A549 (cell line): ENCODE measurements at regions not wholly inside any gene's neighbourhood (a gene's known extent, or its start where the extent isn't known, plus 50 kb on each side); places are given as distances from the start of the nearest gene placed in this dataset.

ENCODE experiments used
- ATAC-seq, 2 experiments: fragments of 200-7000 bp in 1 of 2; fragments of >200 bp in 1 of 2; cut with Nextera tagmentation in 1 of 2; cut with Tn5 transposase in 1 of 2; 3 replicates each; pipeline versions ENCODE4 v1.8.0 to v1.9.1; 2018 to 2020; ENCODE audit warnings: mild to moderate bottlenecking in 1 of 2, moderate library complexity in 1 of 2
- CTCF ChIA-PET: fragments of 300-600 bp; sonication (Branson Sonifier 250); formaldehyde crosslinking; extraction: SDS; loops from one replicate; lab custom pipeline; 2021; ENCODE audit warnings: antibody characterized with exemption, inconsistent platforms; lab: Yijun Ruan, JAX
- POLR2A ChIA-PET: fragments of 350-600 bp; formaldehyde crosslinking; extraction: SDS; loops from one replicate; lab custom pipeline; 2021; ENCODE audit warnings: antibody characterized with exemption, inconsistent platforms; lab: Yijun Ruan, JAX
- DNase-seq, 2 experiments: peaks; one replicate each; pipeline versions ENCODE4 v3.0.0 to v3.0.0-alpha.2; 2011 to 2016; ENCODE audit warnings: low read depth in 1 of 2, low spot score in 1 of 2
- FAIRE-seq: peaks from 2 replicates; lab custom pipeline; 2011; peaks lifted over from hg19 to GRCh38; lab: Jason Lieb, UNC
- H3K27ac ChIP-seq, 2 experiments: fragments of >200 bp; sonication (Bioruptor Twin); formaldehyde crosslinking; 3 replicates each; pipeline ENCODE4 v1.5.1; 2016 to 2017
- H3K4me1 ChIP-seq: fragments of >200 bp; sonication (Bioruptor Twin); formaldehyde crosslinking; 3 replicates; pipeline ENCODE4 v1.6.1; 2016
- H3K4me2 ChIP-seq: fragments of >200 bp; sonication (Bioruptor Twin); formaldehyde crosslinking; 3 replicates; pipeline ENCODE4 v1.6.1; 2016
- H3K4me3 ChIP-seq: fragments of >200 bp; sonication (Bioruptor Twin); formaldehyde crosslinking; 3 replicates; pipeline ENCODE4 v1.5.1; 2016
- H3K9me3 ChIP-seq: fragments of >200 bp; sonication (Bioruptor Twin); formaldehyde crosslinking; 3 replicates; pipeline ENCODE4 v1.6.1; 2016
- CBX8 ChIP-seq: fragments of 200-600 bp; sonication (generic); IDR thresholded peaks from 2 replicates; pipeline ENCODE4 v1.6.1; 2016
- CHD2 ChIP-seq: fragments of 150-350 bp; IDR thresholded peaks from 2 replicates; pipeline ENCODE4 v1.6.1; 2014; ENCODE audit warnings: low read length; ENCODE audit not compliant: partially characterized antibody
- CHD4 ChIP-seq: fragments of 200-600 bp; sonication (generic); IDR thresholded peaks from 2 replicates; pipeline ENCODE4 v1.6.1; 2016; ENCODE audit warnings: antibody characterized with exemption, mild to moderate bottlenecking, borderline replicate concordance
- CTCF ChIP-seq: fragments of >200 bp; sonication (Bioruptor Twin); formaldehyde crosslinking; IDR thresholded peaks from 3 replicates; pipeline ENCODE4 v1.5.1; 2016
- E2F6 ChIP-seq: IDR thresholded peaks from 2 replicates; pipeline ENCODE4 v1.6.1; 2012; ENCODE audit warnings: low read depth, borderline replicate concordance
- EHF ChIP-seq: fragments of 250-450 bp; sonication (Bioruptor Pico); IDR thresholded peaks from 2 replicates; pipeline ENCODE4 v1.5.0; 2020; ENCODE audit warnings: mild to moderate bottlenecking
- ESRRA ChIP-seq: fragments of 150-350 bp; IDR thresholded peaks from 2 replicates; pipeline ENCODE4 v1.6.1; 2014; ENCODE audit warnings: mild to moderate bottlenecking, low read length, borderline replicate concordance
- FOSB ChIP-seq: fragments of 250-450 bp; sonication (Bioruptor Pico); IDR thresholded peaks from 2 replicates; pipeline ENCODE4 v1.5.0; 2020; ENCODE audit warnings: mild to moderate bottlenecking, moderate library complexity
- FOSL2 ChIP-seq, 2 experiments: fragments of 450-650 bp in 1 of 2; fragments of >200 bp in 1 of 2; sonication (Bioruptor Twin) in 1 of 2; formaldehyde crosslinking; IDR thresholded peaks; 2 replicates each; pipeline versions ENCODE4 v1.5.0 to v1.6.1; 2016 to 2020; ENCODE audit warnings: mild to moderate bottlenecking in 1 of 2, moderate library complexity in 1 of 2
- HDAC2 ChIP-seq: fragments of 200-600 bp; sonication (generic); IDR thresholded peaks from 2 replicates; pipeline ENCODE4 v1.6.1; 2016
- HEYL ChIP-seq: fragments of 250-450 bp; sonication (Bioruptor Pico); IDR thresholded peaks from 2 replicates; pipeline ENCODE4 v1.8.0; 2021; ENCODE audit warnings: mild to moderate bottlenecking, moderate library complexity
- HOXA7 ChIP-seq: fragments of 250-450 bp; sonication (Bioruptor Pico); IDR thresholded peaks from 2 replicates; pipeline ENCODE4 v1.5.0; 2020; ENCODE audit warnings: mild to moderate bottlenecking, moderate library complexity
- HOXB13 ChIP-seq: fragments of 250-450 bp; sonication (Bioruptor Pico); IDR thresholded peaks from 2 replicates; pipeline ENCODE4 v1.5.0; 2020; ENCODE audit warnings: low read depth, mild to moderate bottlenecking, moderate library complexity
- JUN ChIP-seq, 2 experiments: fragments of >200 bp; sonication (Bioruptor Twin); formaldehyde crosslinking; IDR thresholded peaks; 2 replicates in 1 of 2; 3 replicates in 1 of 2; pipeline ENCODE4 v1.6.1; 2016 to 2017
- JUNB ChIP-seq: fragments of >200 bp; sonication (Bioruptor Twin); formaldehyde crosslinking; IDR thresholded peaks from 2 replicates; pipeline ENCODE4 v1.6.1; 2016
- KDM1A ChIP-seq: fragments of 200-600 bp; sonication (generic); IDR thresholded peaks from 2 replicates; pipeline ENCODE4 v1.6.1; 2016; ENCODE audit warnings: low read depth, mild to moderate bottlenecking
- MAFK ChIP-seq: fragments of 450-650 bp; IDR thresholded peaks from 2 replicates; pipeline ENCODE4 v1.6.1; 2014; ENCODE audit not compliant: partially characterized antibody
- MAZ ChIP-seq: fragments of 150-350 bp; IDR thresholded peaks from 2 replicates; pipeline ENCODE4 v1.6.1; 2014; ENCODE audit warnings: antibody characterized with exemption, low read depth, low read length, borderline replicate concordance
- MYC ChIP-seq: IDR thresholded peaks from 2 replicates; pipeline ENCODE4 v1.6.1; 2012; ENCODE audit warnings: mild to moderate bottlenecking, inconsistent platforms, low read length, improper control_type of control experiment, borderline replicate concordance
- NFE2L2 ChIP-seq: fragments of 150-350 bp; conservative IDR thresholded peaks from 2 replicates; pipeline ENCODE4 v1.6.1; 2014; ENCODE audit warnings: low read length
- NPAS2 ChIP-seq: fragments of 250-450 bp; sonication (Bioruptor Pico); IDR thresholded peaks from 2 replicates; pipeline ENCODE4 v1.8.0; 2022; ENCODE audit warnings: mild to moderate bottlenecking, moderate library complexity, borderline replicate concordance
- NR3C1 ChIP-seq: fragments of >200 bp; sonication (Bioruptor Twin); formaldehyde crosslinking; IDR thresholded peaks from 3 replicates; pipeline ENCODE4 v1.6.1; 2017
- PHF8 ChIP-seq: fragments of 200-600 bp; sonication (generic); IDR thresholded peaks from 2 replicates; pipeline ENCODE4 v1.6.1; 2016; ENCODE audit warnings: low read depth, mild to moderate bottlenecking, antibody characterized with exemption, moderate library complexity, borderline replicate concordance
- RARB ChIP-seq: fragments of 250-450 bp; sonication (Bioruptor Pico); IDR thresholded peaks from 2 replicates; pipeline ENCODE4 v1.8.0; 2021; ENCODE audit warnings: mild to moderate bottlenecking, moderate library complexity
- RCOR1 ChIP-seq: fragments of 150-350 bp; IDR thresholded peaks from 2 replicates; pipeline ENCODE4 v1.6.1; 2014; ENCODE audit warnings: antibody characterized with exemption, low read length, low read depth
- RFX5 ChIP-seq: fragments of 450-650 bp; IDR thresholded peaks from 2 replicates; pipeline ENCODE4 v1.7.1; 2014; ENCODE audit warnings: antibody characterized with exemption, mild to moderate bottlenecking, moderate library complexity
- RNF2 ChIP-seq: fragments of 200-600 bp; sonication (generic); IDR thresholded peaks from 2 replicates; pipeline ENCODE4 v1.6.1; 2016; ENCODE audit warnings: low read depth, mild to moderate bottlenecking, antibody characterized with exemption, moderate library complexity, borderline replicate concordance
- SMC3 ChIP-seq: fragments of >200 bp; sonication (Bioruptor Twin); formaldehyde crosslinking; IDR thresholded peaks from 3 replicates; pipeline ENCODE4 v1.6.1; 2018; ENCODE audit warnings: inconsistent platforms
- TFCP2L1 ChIP-seq: fragments of 250-450 bp; sonication (Bioruptor Pico); IDR thresholded peaks from 2 replicates; pipeline ENCODE4 v1.5.0; 2021; ENCODE audit warnings: mild to moderate bottlenecking
- WGBS: methylation state at CpG from one replicate; pipeline ENCODE4 v1.1.6; 2017; ENCODE audit errors: missing lambda C conversion rate; 5-methylcytosine and 5-hydroxymethylcytosine counted together
- TF ChIP-seq, protein P1 (sequence below): fragments of 450-650 bp; IDR thresholded peaks from 2 replicates; pipeline ENCODE4 v1.6.1; 2014; ENCODE audit warnings: antibody characterized with exemption
- TF ChIP-seq, protein P2 (sequence below): IDR thresholded peaks from 2 replicates; pipeline ENCODE4 v1.6.1; 2012
- TF ChIP-seq, protein P3 (sequence below): fragments of >200 bp; sonication (Bioruptor Twin); formaldehyde crosslinking; IDR thresholded peaks from 3 replicates; pipeline ENCODE4 v1.6.1; 2016
- TF ChIP-seq, protein P4 (sequence below): IDR thresholded peaks from 2 replicates; pipeline ENCODE4 v1.6.1; 2012

DNA sequence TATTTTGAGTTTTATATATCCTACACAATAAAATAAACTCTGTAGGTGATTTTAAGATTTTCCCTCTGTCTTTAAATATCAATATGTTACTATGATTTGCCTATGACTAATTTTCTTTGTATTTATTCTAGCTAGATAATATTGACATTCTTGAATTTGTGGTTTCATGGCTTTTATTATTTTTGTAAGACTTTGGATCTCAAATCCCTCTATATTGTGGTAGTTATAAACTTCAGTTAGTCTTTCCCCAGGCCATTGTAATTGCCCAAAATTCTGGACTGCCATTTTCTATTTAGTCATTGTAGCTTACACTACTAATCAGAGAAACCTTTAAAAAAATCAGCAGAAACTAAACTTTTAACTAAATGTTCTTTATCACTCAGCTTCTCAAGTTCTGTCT, 1559.3 kb upstream of the GBE1 start (continued):
- TF ChIP-seq MAZ = no peak
- no peak for TF ChIP-seq HDAC2
- no peak for TF ChIP-seq E2F6
- no peak for TF ChIP-seq CHD4

DNA sequence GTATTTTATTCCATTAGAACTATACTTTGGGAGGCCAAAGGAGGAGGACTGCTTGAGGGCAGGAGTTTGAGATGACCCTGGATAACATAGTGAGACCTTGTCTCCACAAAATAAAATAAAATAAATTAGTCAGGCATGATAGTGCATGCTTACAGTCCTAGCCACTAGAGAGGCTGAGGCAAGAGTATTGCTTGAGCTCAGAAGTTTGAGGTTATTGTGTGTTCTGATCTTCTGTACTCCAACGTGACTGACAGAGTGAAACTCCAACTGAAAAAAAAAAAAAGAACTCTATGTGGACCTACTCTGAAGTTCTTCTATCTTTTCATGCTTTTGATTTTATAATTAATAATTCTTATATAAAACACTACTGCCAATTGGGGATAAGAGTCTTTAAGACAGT, 1560.0 kb upstream of the GBE1 start:
- DNase-seq = no peak
- Histone ChIP-seq H3K4me1 (no peaks in the 10 kb centered on the region), H3K27ac (no peak overlapping the region), H3K4me3 (no peak overlapping the region), H3K9me3 (peaks cover 8% of the 10 kb centered on the region; the same call in 2 of the 3 replicates), H3K4me2 (no peak overlapping the region)
- ChIA-PET POLR2A (no interaction called here), CTCF (no interaction called here)
- TF ChIP-seq HOXB13 (CRISPR knock-in tag) = no peak
- no peak for TF ChIP-seq RCOR1
- TF ChIP-seq ESRRA = no peak
- no peak for TF ChIP-seq FOSB
- no peak for TF ChIP-seq KDM1A
- TF ChIP-seq FOSL2 (IDR thresholded peaks at IDR 0.05) = no peak
- no peak for TF ChIP-seq FOSL2 (CRISPR knock-in tag; IDR thresholded peaks at IDR 0.05)
- no peak for TF ChIP-seq CTCF
- no peak for TF ChIP-seq JUN (IDR thresholded peaks at IDR 0.05)
- TF ChIP-seq EHF = no peak
- TF ChIP-seq, protein P1, sequence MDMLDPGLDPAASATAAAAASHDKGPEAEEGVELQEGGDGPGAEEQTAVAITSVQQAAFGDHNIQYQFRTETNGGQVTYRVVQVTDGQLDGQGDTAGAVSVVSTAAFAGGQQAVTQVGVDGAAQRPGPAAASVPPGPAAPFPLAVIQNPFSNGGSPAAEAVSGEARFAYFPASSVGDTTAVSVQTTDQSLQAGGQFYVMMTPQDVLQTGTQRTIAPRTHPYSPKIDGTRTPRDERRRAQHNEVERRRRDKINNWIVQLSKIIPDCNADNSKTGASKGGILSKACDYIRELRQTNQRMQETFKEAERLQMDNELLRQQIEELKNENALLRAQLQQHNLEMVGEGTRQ = no peak
- TF ChIP-seq, protein P2, sequence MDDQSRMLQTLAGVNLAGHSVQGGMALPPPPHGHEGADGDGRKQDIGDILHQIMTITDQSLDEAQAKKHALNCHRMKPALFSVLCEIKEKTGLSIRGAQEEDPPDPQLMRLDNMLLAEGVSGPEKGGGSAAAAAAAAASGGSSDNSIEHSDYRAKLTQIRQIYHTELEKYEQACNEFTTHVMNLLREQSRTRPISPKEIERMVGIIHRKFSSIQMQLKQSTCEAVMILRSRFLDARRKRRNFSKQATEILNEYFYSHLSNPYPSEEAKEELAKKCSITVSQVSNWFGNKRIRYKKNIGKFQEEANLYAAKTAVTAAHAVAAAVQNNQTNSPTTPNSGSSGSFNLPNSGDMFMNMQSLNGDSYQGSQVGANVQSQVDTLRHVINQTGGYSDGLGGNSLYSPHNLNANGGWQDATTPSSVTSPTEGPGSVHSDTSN = no peak
- TF ChIP-seq, protein P3, sequence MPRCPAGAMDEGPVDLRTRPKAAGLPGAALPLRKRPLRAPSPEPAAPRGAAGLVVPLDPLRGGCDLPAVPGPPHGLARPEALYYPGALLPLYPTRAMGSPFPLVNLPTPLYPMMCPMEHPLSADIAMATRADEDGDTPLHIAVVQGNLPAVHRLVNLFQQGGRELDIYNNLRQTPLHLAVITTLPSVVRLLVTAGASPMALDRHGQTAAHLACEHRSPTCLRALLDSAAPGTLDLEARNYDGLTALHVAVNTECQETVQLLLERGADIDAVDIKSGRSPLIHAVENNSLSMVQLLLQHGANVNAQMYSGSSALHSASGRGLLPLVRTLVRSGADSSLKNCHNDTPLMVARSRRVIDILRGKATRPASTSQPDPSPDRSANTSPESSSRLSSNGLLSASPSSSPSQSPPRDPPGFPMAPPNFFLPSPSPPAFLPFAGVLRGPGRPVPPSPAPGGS = no peak
- no peak for TF ChIP-seq JUNB
- 17% methylated on average over 1 of the region's 1 CpG for WGBS
- no peak for ATAC-seq
- no peak for FAIRE-seq

DNA sequence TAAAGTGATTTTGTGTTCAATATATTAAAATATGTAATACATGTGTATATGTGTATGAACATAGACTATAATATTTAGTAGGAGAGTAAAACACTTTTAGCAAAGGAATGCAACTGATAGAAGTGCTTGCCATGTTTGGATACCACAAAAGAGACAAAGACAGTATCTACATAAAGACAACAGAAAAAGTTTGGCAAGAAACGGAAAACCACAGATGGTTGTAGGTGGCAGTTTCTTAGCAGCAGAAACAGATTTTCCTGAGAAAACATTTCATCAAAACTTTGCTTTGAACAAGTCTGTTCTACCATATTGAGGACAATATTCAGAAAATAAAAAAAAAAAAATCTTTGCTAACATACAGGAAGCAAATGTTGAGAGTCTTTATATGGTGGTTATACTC, 1560.4 kb upstream of the GBE1 start:
- WGBS = 24% methylated on average over 1 of the region's 1 CpG
- FAIRE-seq (no peak), DNase-seq (no peak), ATAC-seq (no peak)
- H3K4me2 ChIP-seq = no peak overlapping the region
- H3K4me1 ChIP-seq = no peaks in the 10 kb centered on the region
- H3K9me3 ChIP-seq = peaks cover 8% of the 10 kb centered on the region; the same call in 2 of the 3 replicates
- H3K27ac ChIP-seq = no peak overlapping the region
- TF ChIP-seq SMC3 = no peak
- TF ChIP-seq, protein P4, sequence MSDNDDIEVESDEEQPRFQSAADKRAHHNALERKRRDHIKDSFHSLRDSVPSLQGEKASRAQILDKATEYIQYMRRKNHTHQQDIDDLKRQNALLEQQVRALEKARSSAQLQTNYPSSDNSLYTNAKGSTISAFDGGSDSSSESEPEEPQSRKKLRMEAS = no peak
- TF ChIP-seq RARB (CRISPR knock-in tag) = no peak
- TF ChIP-seq TFCP2L1 = no peak
- TF ChIP-seq KDM1A = no peak
- no peak for TF ChIP-seq PHF8
- no peak for TF ChIP-seq NFE2L2
- no peak for TF ChIP-seq CHD2
- no peak for TF ChIP-seq MYC
- TF ChIP-seq HOXA7 (CRISPR knock-in tag) = no peak
- TF ChIP-seq EHF = no peak
- TF ChIP-seq NPAS2 = no peak
- TF ChIP-seq RNF2 = no peak
- TF ChIP-seq RCOR1 = no peak
- TF ChIP-seq NR3C1 = no peak
- TF ChIP-seq MAFK = no peak
- TF ChIP-seq CBX8 = no peak
- TF ChIP-seq HEYL (CRISPR knock-in tag) = no peak
- TF ChIP-seq RFX5 = no peak
- POLR2A ChIA-PET = no interaction called here
- CTCF ChIA-PET = no interaction called here
- no peak overlapping the region for H3K4me3 ChIP-seq
